Stimulated activated naive CD4-positive, alpha-beta T cell (primary cell): ENCODE measurements at regions not wholly inside any gene's neighbourhood (a gene's known extent, or its start where the extent isn't known, plus 50 kb on each side); places are given as distances from the start of the nearest gene placed in this dataset.
"Not testable (repeated sequence)": the region's sequence is repeated elsewhere in the genome, so short reads cannot be mapped to it uniquely, and the experiment has no call there.

Source experiments
- DNase-seq, 6 experiments: peaks; one replicate each; lab custom pipeline; 2025; lab: John Stamatoyannopoulos, UW

GRCh38 chr6:140189263-140189662 is 814.8 kb upstream of the CITED2 start:
- not testable (repeated sequence) for DNase-seq

- DNase-seq, result no peak
Measured at GRCh38 chr6:140185991-140186390, 811.5 kb upstream of the CITED2 start.

- no peak for DNase-seq
Measured at GRCh38 chr6:140183881-140184280, 809.4 kb upstream of the CITED2 start.

GRCh38 chr6:140182821-140183220 is 808.4 kb upstream of the CITED2 start:
- DNase-seq, result no peak

- no peak for DNase-seq
Measured at GRCh38 chr6:140181876-140182275, 807.4 kb upstream of the CITED2 start.

- DNase-seq, result no peak
Measured at GRCh38 chr6:140180306-140180705, 805.9 kb upstream of the CITED2 start.

- no peak for DNase-seq
Measured at GRCh38 chr6:140178935-140179334, 804.5 kb upstream of the CITED2 start.

- no peak for DNase-seq
Measured at GRCh38 chr6:140178520-140178919, 804.1 kb upstream of the CITED2 start.

- no peak for DNase-seq
Measured at GRCh38 chr6:140176306-140176705, 801.9 kb upstream of the CITED2 start.

GRCh38 chr6:140175486-140175885 is 801.0 kb upstream of the CITED2 start:
- DNase-seq, result no peak

GRCh38 chr6:140174524-140174923 is 800.1 kb upstream of the CITED2 start:
- DNase-seq, result no peak

- no peak for DNase-seq
Measured at GRCh38 chr6:140168365-140168764, 793.9 kb upstream of the CITED2 start.

GRCh38 chr6:140160909-140161308 is 786.5 kb upstream of the CITED2 start:
- DNase-seq, result no peak

- no peak for DNase-seq
Measured at GRCh38 chr6:140160494-140160893, 786.0 kb upstream of the CITED2 start.

- DNase-seq, result no peak
Measured at GRCh38 chr6:140156131-140156530, 781.7 kb upstream of the CITED2 start.

GRCh38 chr6:140155451-140156126 is 781.1 kb upstream of the CITED2 start:
- DNase-seq, result no peak

GRCh38 chr6:140153703-140154102 is 779.3 kb upstream of the CITED2 start:
- no peak for DNase-seq

- not testable (repeated sequence) for DNase-seq
Measured at GRCh38 chr6:140147825-140148814, 773.7 kb upstream of the CITED2 start.

GRCh38 chr6:140140891-140141290 is 766.4 kb upstream of the CITED2 start:
- no peak for DNase-seq

GRCh38 chr6:140138311-140139010 is 764.0 kb upstream of the CITED2 start:
- no peak for DNase-seq

GRCh38 chr6:140134224-140134623 is 759.8 kb upstream of the CITED2 start:
- DNase-seq, result no peak

GRCh38 chr6:140130074-140130473 is 755.6 kb upstream of the CITED2 start:
- no peak for DNase-seq
